ENCODE measurements at regions not wholly inside any gene's neighbourhood (a gene's known extent, or its start where the extent isn't known, plus 50 kb on each side); places are given as distances from the start of the nearest gene placed in this dataset.
"Not testable (repeated sequence)": the region's sequence is repeated elsewhere in the genome, so short reads cannot be mapped to it uniquely, and the experiment has no call there.

DNA sequence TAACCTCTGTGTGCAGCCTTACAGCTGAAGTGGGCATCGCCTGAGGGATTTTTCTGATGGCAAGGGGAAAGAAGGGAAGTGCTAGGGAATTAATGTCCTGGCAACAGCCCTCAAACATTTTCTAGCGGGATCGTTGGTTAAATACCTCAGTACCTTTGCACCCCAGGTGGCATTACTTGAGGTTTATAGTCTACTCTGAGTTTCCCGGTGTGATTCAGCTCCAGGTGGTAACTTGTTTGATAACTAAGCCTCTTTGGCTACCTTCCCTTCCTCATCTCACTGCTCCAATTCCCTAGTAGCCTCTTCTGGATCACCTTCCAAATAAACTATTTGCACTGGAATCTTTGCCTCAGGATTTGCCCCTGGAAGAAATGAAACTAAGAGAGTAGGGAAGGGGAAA, 237.0 kb upstream of the SSTR1 start:
- no peak for DNase-seq (ENCODE audit: extremely low spot score, insufficient read length, low read depth)
- no peak for FAIRE-seq

DNA sequence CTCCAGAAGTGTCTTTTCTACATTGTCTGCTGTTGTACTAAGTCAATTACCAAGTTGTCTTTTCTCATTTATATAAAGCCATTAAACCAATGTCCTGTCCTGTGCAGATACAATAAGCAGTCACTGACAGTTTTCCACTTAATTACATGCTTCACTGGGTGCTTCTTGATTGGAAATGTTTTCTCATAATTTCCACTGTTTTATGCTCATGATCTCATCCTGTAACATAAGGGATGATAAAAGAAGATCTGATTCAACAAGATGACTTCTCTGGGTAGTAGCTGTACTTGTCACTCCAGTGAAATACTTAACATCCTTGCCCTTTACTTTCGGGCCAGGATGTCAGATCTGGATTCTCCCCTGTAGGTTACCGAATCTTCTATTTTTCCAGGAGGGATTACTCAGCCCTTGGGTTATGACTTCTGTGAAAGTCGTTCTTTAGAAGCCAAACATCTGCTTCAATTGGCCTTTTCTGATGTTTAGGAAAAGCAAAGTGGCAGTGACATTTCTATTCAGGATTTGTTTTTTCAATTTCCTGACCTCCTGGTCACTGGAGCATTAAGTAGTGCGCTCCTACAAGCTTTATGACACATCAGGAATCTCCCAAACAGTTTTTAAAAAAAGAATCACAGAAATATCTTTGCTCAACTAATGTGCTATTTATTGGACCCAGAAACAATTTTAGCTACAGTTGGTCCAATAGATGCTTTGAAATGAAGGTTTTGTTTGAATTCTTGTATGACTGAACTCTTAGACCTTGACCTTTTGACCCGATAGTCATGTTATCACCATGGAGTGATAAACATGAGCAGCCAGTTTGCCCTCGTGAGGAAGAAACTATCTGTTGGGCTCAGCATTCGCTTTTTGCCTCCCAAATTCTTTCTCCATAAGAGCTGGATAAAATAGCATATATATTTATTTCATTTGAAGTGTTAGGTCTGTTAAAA, 234.5 kb upstream of the SSTR1 start:
- FAIRE-seq: no peak
- no peak for DNase-seq (ENCODE audit: extremely low spot score, insufficient read length, low read depth)

DNA sequence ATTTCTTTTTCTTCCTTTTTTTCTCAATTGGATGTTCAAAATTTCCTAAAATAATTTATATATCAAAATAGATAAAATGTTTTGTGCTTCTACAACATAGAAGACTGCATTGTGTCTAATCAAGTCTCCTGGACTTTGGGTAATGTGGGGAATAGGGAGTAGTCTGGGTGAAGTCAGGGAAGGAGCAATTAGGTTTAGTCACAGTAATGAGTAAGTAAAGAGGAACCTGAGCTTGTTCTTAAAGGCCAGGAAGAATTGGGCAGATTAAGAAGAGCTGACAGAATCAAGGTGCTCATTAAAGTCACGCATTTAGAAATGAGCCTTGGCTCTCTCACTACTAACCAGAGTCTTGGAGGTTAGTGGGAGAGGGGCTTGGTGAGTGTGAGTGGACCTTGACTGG, 233.3 kb upstream of the SSTR1 start:
- FAIRE-seq (no peak), DNase-seq (ENCODE audit: extremely low spot score, insufficient read length, low read depth) (no peak)

DNA sequence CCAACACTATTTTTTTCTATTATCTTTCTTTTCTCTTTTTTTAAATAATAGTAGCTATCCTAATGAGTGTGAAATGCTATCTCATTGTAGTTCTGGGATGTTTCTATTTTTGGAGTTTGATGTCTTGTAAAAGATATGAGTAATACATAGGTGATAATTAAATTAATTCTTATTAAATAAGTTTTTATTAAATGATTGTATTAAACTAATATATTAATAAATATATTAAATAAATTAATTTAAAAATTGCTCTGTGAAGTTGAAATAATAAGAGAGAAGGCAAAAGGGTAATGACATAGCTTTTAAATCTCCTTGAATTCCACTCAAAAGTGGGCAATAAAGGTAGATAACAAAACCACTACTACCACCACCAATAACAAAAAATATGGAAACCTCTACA, 230.2 kb upstream of the SSTR1 start:
- no peak for FAIRE-seq

DNA sequence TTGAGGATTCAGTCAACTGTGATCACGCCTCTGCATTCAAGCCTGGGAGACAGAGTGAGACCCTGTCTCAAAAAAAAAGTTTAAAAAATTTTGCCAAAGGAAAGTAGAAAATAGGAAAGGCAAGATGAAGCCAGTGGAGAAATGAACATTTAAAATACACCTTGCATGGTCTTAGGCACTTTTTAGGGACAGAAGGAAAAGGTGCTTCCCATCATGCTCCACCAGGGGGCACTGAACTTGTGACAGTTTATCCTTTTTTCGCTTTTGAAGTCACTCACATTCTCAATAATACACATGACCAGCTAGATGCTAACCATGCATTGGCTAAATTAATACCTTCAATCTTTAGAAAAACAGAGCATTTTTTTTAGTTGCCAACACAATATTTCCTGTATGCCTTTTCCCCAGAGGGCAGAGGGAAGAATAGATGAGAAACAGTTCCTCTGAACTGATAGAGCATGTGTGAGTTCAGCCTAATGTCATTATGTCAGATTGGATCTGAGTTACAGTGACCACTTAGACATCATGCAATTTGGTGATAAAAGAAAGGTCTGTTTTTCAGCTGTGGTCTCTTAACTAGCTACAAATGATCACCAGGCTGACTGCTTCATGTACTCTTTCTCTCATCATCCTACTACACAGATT, 221.8 kb upstream of the SSTR1 start:
- DNase-seq (ENCODE audit: extremely low spot score, insufficient read length, low read depth): no peak
- FAIRE-seq: no peak

More for the DNA sequence above, 230.2 kb upstream of the SSTR1 start:
- DNase-seq (ENCODE audit: extremely low spot score, insufficient read length, low read depth): no peak

DNA sequence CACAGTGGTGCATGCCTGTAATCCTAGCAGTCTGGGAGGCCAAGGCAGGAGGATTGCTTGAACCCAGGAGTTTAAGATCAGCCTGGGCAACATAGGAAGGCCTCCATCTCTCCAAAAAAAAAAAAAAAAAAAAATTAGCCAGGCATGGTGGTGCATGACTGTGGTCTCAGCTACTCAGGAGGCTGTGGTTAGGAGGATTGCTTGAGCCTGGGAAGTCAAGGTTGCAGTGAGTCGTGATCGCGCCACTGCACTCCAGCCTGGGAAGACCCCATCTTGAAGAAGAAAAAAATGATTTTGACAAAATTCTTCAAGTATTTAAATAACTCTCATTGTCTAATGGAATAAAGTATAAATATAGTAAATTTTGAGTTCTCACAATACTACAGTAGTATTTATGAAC, 219.2 kb upstream of the SSTR1 start:
- DNase-seq (ENCODE audit: extremely low spot score, insufficient read length, low read depth) (no peak), FAIRE-seq (no peak)

DNA sequence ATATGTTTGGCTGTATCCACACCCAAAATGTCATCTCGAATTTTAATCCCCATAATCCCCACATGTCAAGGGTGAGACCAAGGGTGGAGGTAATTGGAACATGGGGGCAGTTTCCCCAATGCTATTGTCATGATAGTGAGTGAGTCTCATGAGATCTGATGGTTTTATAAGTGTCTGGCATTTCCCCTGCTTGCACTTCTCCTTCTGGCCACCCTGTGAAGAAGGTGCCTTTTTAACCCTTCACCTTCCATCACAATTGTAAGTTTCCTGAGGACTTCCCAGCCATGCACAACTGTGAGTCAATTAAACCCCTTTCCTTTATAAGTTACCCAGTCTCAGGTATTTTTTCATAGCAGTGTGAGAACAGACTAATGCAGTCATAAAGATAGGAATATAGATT, 216.7 kb upstream of the SSTR1 start:
- FAIRE-seq: no peak

DNA sequence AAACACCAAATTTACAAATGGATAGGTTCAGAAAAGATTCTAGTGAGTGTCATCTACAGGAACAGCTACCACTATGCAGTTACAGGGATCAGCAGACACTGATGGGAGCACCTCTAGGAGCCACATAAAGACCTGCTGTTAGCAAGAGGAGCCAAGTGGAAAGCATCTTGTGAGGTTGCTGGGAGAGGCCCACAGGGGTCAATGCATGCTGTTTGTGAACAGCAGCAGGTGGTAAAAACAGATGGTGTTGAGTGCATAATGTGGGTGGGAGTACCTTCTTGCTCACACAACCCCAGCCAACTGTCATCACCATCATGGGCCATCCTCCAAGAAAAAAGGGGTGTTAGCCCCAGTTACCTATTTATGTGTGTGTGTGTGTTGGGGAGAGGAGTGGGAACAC, 215.2 kb upstream of the SSTR1 start:
- FAIRE-seq: no peak
- DNase-seq (ENCODE audit: extremely low spot score, insufficient read length, low read depth): no peak

More for the DNA sequence above, 216.7 kb upstream of the SSTR1 start:
- DNase-seq (ENCODE audit: extremely low spot score, insufficient read length, low read depth): no peak

DNA sequence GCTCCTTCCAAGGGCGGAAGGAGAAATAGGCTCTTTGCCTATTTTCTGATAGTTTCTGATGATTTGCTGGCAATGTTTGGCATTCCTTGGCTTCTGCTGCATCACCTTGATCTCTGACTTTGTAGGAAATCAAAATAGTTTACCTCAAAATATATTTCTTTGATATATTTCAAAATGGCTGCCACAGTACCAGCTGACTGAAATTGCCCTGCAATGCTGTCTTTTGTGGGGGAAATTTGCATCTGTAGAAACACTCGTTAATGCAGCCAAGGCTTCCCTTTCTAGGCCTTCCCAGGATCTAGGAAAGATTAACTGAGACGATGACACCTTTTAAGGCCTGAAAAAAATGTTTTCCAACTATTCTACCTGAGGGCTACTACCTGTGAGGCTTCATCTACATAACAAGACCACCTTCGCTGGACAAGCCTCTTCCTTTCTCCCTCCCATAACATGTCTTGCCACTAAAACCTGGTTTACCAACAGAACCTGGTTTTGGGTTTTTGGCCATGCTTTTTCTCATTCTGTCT, 212.8 kb upstream of the SSTR1 start:
- DNase-seq (ENCODE audit: extremely low spot score, insufficient read length, low read depth) (no peak), FAIRE-seq (no peak)

DNA sequence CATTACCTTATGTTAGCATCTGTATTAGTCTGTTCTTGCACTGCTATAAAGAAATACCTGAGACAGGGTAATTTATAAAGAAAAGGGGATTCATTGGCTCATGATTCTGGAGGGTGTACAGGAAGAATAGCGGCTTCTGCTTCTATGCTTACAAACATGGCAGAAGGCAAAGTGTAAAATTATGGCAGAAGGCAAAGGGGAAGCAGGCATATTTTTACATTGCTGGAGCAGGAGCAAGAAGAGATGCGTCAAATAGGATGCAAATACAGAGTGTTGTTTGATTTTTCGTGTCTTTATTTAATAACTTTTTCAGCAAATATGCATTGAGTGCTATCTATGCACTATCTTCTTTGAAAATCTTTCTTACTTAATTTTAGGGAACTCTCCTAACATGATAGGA, 210.7 kb upstream of the SSTR1 start:
- no peak for DNase-seq (ENCODE audit: extremely low spot score, insufficient read length, low read depth)
- FAIRE-seq: no peak

DNA sequence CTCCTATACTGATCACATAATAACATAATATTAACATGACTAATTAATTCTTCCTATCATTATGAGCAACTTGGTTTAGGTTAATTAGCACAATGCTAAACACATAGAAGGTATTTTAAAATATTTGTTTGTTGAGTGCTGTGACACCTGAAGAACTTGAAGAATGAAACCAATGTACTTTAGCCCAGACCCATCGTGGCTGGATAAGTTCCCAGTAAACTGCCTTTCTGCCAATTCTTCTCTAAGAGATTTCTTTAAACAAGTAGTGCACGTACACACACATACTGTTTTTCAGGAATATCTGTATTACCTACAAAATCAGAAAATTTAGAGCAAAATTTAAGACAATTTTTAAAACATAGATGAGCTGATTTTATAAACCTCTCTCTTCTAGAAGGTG, 207.4 kb upstream of the SSTR1 start:
- FAIRE-seq: no peak
- no peak for DNase-seq (ENCODE audit: extremely low spot score, insufficient read length, low read depth)

DNA sequence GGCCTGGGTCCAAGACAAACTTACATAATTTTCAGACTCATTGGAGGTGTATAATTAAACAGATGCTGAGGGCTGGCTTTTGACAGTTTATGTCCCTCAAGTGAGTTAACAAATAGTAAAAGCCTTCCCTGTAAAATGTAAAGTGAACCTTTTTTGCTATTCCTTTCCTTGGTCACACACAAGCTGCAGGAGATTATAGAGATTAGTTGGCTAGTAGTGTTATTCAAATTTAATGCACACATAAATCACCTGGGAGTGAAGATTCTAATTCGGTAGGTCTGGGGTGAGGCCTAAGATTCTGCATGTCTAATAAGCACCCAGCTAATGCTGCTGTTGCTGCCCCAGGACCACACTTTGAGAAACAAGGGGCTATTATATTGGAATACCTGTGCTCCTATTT, 206.2 kb upstream of the SSTR1 start:
- no peak for DNase-seq (ENCODE audit: extremely low spot score, insufficient read length, low read depth)
- no peak for FAIRE-seq

DNA sequence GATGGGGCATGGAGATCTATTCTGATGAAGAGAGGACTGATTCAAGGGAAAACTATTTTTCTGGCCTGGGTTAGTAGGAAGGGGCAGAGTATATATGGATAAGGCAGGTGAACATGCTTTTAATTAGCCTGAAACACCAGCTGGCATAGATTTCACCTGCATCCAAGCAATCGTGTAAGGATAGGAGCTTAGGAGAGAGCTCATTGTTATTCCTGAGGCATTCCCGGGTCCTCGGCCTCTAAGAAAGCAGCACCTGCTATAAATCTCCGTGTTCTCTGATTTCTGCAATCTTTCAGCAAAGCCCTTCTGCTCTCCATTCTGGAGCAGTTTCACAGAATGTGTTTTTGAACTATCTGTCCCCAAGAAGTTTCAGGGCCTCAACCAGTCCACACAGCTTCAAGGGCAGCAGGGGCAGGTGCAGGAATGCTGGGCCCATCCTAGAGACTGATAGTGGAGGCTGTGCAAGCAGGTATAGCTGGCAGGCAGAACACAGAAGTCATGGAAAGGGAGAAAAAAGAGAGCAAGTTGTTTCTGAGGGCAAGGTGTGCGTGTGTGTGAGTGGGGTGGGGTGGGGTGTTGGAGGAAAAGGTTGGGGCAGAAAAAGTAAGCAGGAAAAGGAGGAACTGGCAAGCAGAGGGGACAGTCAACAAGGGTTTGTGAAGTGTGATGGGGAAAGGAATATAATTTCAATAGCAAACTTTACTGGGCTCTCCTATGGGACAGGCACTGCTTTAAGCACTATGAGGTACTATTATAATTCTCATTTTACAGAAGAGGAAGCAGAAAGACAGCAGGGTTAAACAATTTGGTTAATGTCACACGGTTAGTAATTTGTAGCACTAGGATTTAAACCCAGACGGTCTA, 203.7 kb upstream of the SSTR1 start:
- DNase-seq (ENCODE audit: extremely low spot score, insufficient read length, low read depth) (no peak), FAIRE-seq (no peak)

DNA sequence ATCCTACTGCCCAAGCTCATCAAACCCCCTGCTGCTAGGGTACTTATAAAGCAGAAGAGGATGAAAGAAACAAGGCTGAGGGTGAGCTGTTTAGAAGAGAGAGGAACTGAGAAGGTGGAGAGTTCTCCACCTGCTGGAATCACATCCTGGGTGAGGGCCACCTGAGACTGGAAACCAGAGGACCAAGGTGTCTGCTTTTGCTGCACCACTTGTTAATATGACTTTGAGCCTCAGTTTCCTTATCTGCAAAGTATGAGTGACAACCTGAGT, 203.2 kb upstream of the SSTR1 start:
- no peak for DNase-seq (ENCODE audit: extremely low spot score, insufficient read length, low read depth)
- FAIRE-seq: no peak

DNA sequence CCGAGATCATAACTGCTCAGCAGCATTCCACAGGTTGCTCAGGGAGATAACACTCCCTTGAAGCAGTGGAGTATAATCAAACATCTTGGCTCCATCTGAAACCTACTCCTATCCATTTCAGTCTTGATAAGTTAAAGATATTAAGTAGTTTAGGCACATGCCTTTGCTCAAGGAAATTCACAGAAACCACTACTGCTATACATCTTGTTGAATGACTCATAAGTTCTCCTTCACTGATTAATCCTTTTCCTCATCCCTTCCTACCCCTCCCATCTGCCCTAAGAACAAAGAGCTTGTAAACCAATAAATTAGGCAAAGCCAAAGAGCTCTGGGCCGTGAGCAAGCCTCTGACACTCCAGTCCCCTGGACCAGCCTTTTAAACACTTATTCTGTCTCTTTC, 196.5 kb upstream of the SSTR1 start:
- not testable (repeated sequence) for FAIRE-seq; DNase-seq (ENCODE audit: extremely low spot score, insufficient read length, low read depth)

DNA sequence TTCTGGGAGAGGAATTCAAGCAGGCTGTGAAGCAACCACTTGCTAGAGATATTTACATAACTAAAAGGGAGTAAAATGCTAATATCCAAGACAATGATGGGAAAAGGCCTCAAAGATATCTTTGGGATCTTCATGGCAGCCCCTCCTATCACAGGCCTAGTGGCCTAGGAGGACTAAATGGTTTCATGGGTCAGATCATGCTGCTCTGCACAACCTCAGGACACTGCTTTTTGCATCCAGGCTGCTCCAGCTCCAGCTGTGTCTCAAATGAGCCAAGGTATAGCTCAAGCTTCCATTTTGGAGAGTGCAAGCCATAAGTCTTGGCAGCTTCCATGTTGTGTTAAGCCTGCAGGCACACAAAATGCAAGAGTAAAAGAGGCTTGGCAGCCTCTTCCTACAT, 195.6 kb upstream of the SSTR1 start:
- FAIRE-seq: no peak

DNA sequence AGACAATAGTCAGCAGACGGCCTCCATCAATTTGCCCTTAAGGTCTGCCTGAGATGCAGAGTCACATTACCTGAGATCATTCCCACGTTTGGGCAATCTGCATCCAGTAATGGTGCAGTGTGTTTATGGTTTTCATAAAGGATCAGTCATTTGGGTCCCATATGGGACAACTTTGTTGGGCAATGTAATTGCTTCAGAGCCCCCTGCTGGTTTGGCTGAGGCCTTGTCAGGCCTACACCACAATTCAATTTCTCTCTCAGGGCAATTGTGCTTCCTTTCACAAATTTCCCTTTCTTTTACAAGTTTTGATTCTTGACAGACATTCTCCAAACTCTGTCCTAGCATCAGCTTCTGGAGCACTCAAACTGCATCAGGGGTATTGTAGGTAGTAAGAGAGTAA, 191.2 kb upstream of the SSTR1 start:
- no peak for DNase-seq (ENCODE audit: extremely low spot score, insufficient read length, low read depth)
- FAIRE-seq: no peak

More for the DNA sequence above, 195.6 kb upstream of the SSTR1 start:
- no peak for DNase-seq (ENCODE audit: extremely low spot score, insufficient read length, low read depth)

DNA sequence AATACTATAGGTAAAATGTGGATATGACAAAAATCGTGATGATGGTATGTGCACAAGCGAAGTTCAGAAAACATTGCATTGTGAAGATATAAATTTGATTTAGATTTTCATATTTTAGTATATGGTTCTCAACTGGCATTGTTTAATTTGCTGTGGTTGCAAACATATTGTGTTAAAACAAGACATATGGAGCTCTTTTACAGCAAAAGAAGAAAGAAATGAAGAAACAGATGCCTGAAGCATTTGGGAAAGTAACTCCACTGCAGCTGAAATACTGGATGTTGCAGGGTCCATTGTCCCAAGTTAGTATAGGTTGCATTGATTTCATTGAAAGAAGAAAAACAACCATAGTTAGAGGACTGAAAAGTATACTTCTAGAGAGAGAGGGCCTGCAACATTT, 185.8 kb upstream of the SSTR1 start:
- no peak for FAIRE-seq

DNA sequence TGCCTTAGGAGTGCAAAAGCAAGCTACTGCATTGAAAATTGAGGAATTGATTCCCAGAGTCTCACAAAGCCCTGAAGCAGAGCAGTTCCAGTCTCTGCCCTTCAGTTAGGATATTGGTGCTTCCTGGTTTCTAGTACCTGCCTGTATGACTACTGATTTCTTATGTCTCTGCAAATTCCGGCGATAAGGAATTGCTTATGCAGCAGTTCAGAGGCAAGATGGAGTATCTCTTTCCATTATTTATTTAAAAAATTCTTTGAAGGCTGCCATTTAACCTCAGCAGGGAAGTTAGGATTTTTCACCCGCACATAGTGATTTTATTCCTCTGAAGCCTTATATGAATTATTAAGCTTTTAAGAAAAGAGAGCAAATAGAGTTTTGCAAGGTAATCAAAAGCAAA, 184.9 kb upstream of the SSTR1 start:
- FAIRE-seq: no peak
- DNase-seq (ENCODE audit: extremely low spot score, insufficient read length, low read depth): no peak

More for the DNA sequence above, 185.8 kb upstream of the SSTR1 start:
- no peak for DNase-seq (ENCODE audit: extremely low spot score, insufficient read length, low read depth)

DNA sequence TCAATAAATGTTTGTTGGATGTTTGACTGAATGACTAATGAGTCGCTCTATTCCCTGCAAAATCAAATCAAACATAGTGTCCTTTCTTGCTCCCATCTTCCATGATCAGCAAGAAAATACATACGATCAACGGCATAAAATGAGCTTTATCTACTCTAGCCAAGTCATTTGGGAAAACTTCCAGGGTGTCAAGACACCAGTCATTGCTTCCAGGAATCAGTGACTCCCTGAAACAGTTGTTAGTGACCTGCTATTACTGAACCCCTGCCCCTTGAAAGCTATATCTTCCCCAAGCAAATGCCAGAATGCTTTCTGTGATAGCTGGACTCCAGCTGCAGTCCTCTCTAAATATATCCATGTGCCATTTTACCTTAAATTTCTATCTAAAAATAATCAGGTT, 169.5 kb upstream of the SSTR1 start:
- DNase-seq (ENCODE audit: extremely low spot score, insufficient read length, low read depth): no peak
- no peak for FAIRE-seq

DNA sequence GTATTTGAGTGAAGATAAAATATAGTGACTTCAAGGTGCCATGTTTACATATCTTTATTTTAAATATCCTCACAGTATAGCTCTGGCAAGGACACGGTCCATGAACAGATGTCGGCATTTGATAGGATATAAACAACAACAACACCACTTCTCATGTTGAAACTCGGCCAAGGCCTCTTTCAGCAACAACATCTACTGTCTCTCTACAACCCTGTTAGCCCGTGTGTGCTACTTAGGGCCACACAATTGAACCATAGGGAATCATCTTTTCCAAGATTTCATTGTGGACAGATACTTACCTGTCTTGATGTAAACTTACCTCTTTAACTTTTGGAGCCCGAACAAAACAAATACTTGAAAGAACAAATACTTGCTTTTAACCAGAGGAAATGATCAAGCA, 168.7 kb upstream of the SSTR1 start:
- no peak for FAIRE-seq

More for the DNA sequence above, 168.7 kb upstream of the SSTR1 start:
- no peak for DNase-seq (ENCODE audit: extremely low spot score, insufficient read length, low read depth)

Measured in GM18507 (cell line).